GM19238 (cell line): ENCODE measurements at regions not wholly inside any gene's neighbourhood (a gene's known extent, or its start where the extent isn't known, plus 50 kb on each side); places are given as distances from the start of the nearest gene placed in this dataset.

Experiments used
- DNase-seq: peaks from one replicate; pipeline ENCODE4 v3.0.0; 2011; ENCODE audit warnings: low spot score; ENCODE audit not compliant: insufficient read length

GRCh38 chr20:39190666-39191570 is 228.8 kb downstream of the DHX35 start:
- DNase-seq = no peak

DNA sequence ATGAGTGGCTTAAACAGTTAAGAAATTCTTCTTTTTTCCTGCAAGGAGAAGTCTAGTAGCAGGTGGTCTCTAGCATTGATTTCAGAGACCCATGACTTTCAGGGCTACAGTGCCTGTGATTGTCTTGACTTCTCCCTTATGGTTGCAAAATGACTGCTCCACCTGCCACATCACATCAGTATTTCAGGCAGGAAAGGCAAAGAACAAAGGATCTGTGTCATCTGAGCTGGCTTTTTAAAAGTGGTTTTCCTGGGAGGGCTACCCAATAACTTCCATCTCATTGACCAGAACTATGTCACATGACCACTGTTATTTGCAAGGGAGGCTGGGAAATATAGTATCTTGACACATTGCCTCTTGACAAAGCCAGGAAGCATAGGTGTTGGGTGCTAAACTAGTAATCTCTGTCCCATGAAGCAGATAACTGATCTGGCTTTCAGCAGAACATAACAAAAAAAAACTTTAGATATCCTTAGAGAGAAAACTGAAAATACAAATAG is 226.2 kb downstream of the DHX35 start:
- no peak for DNase-seq

GRCh38 chr20:39181490-39181889 is 219.3 kb downstream of the DHX35 start:
- no peak for DNase-seq

DNA sequence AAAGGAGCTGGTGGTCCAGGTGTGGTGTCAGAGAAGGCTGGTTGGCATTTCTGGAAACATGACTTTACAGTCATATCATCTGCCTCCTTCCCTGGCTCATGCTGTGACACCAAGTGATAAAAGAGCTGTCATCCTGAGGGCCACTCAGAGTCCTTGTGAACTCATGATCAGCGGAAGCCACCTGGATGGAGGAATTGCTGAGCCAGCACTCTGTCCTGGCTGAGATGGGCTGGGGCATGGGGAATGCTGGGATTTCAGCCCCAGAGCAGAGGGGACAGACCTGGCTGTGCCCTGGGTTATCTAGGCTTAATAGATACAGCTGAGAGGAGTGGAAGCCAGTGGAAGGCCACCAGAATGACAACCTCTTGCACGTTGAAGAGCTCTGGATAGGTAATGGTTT is 214.3 kb downstream of the DHX35 start:
- DNase-seq = no peak

- no peak for DNase-seq
Measured at GRCh38 chr20:39170896-39171463, 208.8 kb downstream of the DHX35 start.

- DNase-seq = no peak
Measured at GRCh38 chr20:39165099-39165498, 203.0 kb downstream of the DHX35 start.

DNA sequence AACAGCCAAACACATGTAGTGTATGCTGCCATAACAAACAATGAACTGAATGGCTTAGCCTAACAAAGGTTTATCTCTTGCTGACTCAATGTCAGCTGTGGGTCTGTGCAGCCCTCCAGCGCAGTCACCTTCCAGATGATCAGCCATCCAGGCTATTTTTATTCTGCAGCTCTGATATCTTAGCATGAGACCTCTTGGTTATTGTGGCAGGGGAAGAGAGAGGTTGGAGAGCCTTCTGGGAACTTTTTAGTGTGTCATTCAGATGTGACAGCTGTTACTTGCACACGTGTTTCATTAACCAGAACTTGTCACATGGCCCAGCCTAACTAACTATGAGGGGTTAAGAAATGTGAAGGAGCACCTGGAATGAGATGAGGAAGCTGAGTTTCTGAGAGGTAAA is 202.5 kb downstream of the DHX35 start:
- no peak for DNase-seq

- no peak for DNase-seq
Measured at GRCh38 chr20:39163993-39164392, 201.8 kb downstream of the DHX35 start.

DNA sequence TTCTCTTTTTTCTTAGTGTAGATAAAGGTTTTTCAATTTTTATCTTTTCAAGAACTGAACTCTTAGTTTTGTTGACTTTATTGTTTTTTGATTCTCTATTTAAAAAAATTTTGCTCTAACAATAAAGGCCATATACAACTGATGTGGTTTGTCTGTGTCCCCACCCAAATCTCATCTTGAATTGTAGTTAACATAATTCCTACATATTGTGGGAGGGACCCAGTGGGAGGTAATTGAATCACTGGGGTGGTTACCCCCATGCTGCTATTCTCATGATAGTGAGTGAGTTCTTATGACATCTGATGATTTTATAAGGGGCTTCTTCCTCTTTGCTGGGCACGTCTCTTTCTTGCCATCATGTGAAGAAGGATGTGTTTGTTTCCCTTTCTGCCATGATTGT is 199.8 kb downstream of the DHX35 start:
- no peak for DNase-seq

DNA sequence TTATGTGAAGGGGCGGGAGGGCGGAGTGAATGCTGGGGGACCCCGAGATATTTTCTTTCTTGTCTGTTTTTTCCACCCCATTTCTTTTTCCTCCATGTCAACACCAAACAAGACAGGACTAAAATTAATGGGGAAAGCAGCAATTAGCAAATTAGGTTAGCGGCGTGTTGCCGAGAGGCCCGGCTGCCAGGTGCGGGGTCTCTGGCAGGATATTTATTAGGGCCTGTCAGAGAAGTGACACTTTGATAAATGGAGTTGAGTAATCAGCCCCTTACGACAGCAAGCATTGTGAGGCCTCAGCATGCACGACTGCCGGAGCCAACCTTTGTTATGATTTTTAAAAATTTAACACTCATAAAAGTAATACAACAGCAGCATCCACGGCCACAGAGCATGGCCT is 193.8 kb downstream of the DHX35 start:
- no peak for DNase-seq

GRCh38 chr20:39152742-39153141 is 190.6 kb downstream of the DHX35 start:
- DNase-seq = no peak

- DNase-seq = no peak
Measured at GRCh38 chr20:39152126-39152525, 190.0 kb downstream of the DHX35 start.

DNA sequence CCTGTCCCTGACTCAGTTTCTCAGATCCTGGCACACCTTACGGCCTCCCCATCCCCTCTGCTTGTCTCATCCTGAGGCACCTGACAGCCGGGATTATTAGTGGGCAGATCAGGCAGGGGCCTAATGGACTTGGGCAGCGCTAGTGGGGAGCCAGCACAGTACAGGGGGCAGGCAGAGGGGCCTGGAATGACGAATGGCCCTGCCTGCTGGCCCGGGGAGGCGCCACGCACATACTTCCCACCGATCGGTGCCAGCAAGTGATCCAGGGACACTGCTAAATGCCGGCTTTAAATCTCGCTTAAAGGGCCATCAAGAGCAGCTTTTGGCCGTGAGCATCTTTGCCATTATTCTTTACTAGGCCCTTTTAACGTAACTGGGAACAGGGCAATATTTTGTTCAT is 188.4 kb downstream of the DHX35 start:
- DNase-seq = no peak

DNA sequence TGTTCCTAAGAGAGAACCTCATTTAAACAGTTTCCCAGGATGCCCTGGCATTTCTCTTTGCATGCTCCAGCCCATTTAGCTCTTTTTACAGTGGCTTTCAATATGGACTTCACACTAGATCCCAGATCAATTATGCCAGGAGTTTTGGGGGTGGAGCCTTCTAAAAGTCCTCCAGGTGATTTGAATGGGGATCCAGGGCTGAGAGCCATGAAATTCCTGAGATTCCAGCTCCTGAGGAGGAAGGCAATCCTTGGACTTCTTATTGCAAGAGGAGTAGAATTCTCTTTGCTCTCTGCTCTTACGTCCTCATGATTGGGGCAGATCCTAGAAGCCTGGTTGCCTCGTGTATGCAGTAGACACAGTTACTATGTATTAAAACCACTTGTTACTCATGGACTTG is 184.2 kb downstream of the DHX35 start:
- DNase-seq = no peak

- no peak for DNase-seq
Measured at GRCh38 chr20:39145921-39146320, 183.8 kb downstream of the DHX35 start.

DNA sequence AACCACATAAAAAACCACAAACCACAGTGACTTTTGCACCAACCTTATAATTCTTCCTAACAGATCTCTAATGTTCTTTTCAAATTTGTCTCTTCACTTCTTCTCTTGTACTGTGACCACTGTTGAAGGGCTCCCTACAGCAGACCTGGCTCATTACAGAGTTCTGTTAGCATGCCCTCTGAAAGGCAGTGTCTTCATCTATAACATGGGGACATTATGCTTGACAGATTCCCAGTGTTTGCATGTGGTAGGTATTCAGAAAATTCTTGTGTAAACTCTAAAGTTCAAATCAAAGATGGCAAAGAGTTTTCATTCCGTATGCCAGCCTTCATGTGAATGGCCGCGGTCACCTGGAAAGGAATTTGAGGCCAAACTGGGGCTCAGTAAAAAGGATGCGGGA is 182.6 kb downstream of the DHX35 start:
- DNase-seq = no peak

DNA sequence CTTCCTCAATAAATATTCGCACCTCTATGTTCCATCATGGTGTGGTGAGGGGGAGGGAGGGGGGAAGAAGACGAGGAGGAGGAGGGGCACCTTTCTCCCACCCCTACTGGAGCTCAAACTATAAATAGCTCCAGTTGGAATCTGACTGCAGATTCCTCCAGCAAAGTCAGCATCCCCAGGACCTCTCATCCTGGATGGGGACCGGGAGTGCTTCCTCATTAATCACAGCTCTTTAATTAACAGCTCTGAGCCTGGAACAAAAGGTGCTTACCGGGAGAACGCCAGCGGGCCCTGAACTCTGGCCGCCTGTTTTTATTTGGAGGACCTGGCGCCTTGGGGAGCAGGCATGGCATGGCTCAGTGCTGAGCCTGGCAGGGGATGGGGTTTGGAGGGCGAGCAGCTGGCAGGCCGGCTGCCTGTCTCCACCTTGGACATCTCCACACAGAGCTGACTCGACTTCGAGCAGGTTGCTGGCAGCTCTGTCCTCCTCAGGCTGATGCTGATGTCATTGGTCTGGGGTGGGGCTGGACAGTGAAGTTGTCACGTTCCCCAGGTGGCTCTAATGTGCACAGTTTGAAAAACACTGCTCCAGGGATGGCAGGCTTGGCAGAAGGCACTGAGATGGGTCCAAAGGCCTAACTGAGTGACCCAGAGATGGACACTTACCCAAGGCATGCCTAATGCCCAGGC is 180.4 kb downstream of the DHX35 start:
- no peak for DNase-seq

DNA sequence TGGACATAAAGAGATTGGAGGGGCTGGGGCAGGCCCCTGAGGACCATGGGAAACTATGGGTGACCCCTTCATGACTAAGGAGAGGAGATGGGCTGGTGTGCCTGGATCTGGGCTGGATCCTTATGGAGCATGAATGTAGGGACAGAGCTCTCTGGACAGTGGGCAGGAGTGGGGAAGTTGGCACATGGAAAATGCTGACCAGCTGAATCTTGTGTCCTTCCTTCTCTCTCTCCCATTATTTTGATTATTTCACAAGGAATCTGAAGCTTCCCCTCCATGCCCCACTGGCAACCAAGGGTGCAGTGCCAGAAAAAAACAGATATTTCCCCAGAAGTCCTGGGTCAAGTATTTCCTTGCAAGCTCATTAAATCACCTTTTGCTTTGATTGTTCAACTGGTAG is 175.2 kb downstream of the DHX35 start:
- DNase-seq = no peak

DNA sequence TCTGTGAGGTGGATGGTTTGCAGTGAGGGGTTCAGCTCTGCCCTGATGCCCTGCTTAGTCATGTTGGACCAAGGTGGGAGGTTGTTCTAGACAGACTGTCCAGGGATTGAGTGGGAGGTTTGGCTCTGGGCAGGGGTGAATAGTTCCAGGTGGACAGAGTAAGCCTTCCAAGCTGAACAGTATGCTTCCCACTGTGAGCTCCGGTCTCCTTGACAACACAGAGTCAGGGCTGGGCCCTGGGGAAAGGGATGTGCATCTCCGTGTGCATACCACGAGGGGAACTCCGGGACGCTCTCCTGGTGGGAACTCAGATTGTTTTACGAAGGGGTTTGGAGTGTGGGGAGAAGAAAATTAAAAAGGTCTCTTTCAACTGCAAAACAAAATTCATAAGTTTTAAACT is 174.7 kb downstream of the DHX35 start:
- DNase-seq = no peak

DNA sequence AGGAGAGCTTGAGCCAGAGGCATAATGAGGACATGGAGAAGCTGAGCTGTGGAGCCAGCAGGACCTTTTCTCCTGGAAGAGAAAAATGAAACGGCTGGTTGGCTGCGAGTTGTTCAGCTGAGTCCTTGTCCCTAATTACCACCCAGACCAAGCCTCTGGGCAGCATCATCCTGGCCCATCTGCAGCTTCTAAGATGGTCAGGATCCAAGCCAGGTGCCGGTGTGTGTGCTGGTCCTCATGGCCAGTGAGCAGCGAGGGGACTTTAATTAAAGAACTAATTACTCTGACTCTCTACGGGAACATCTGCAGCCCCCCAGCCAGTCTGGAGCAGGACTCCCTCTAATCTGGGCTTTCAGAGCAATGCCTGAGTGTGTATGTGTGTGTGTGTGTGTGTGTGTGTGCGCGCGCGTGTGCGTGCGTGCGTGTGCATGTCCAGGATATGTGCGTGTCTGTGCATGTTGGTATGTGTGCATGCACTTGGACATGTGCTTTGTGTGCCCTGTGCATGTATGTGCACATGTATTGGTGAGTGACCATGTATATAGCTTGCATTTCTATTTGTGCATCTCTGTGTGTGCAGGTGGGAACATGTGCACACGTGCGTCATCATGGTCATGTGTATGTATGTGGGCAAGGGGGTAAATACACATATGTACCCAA is 173.9 kb downstream of the DHX35 start:
- DNase-seq = no peak

GRCh38 chr20:39133201-39133600 is 171.1 kb downstream of the DHX35 start:
- no peak for DNase-seq

DNA sequence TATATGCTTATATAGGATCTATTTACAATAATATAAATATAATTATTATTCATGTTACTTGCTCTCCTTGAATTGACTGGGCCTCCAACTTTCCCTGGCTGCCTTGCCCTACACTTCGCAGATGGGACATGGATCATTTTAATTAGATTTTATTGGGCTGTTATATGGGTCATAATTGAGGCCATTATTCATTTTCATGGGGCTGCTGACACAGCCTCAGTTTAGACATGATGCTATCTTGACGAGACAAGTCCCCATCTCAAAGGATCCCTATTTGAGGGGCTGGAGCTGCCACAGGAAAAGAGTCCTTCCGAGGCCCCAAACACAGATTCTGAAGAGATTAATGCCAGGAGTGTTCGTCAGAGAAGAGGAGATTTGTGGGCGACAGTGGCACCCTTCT is 170.4 kb downstream of the DHX35 start:
- no peak for DNase-seq
